ENCODE measurements at regions not wholly inside any gene's neighbourhood (a gene's known extent, or its start where the extent isn't known, plus 50 kb on each side); places are given as distances from the start of the nearest gene placed in this dataset.

GRCh38 chr19:30739394-30739793 lies 367.2 kb downstream of the ZNF536 start:
- DNase-seq (ENCODE audit: low read depth): no peak

GRCh38 chr19:30738047-30738446 lies 365.9 kb downstream of the ZNF536 start:
- no peak for DNase-seq (ENCODE audit: low read depth)

GRCh38 chr19:30734669-30735068 lies 362.5 kb downstream of the ZNF536 start:
- DNase-seq (ENCODE audit: low read depth): no peak

DNA sequence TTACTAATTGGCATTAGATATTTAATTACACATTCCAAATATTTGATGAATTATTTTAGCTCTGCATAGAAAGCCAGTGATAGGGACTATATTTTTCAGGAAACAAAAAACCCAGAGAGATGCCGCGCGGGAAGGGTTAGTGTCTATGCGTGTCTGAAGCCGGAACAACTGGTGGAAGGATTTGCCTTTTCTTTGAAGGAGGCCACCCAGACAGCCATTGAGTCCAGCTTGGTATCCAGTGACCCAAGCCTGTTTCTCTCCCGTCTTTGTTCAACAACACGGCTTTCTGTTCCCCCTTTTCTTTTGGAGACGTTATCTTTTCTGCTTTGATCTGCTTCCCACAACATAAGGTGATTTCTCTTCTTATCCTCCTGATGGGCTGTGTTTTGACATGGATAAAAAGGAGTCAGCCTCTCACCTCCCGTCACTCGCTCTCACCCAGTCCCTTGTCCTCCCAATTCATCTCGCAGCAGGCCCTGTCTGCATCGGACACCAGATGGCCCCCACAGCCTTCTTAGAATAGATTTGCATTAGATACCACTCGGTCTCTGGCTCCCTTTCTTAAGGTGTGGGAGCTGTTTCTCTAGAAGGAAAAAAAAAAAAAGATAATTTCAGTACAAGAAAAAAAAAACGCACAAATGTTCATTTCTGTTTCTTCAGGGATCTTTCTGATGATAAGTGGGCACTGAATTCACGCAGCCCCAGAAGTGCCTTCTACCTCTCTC lies 361.8 kb downstream of the ZNF536 start:
- no peak for DNase-seq (ENCODE audit: low read depth)

- DNase-seq (ENCODE audit: low read depth): no peak
Measured at GRCh38 chr19:30731591-30731990, 359.4 kb downstream of the ZNF536 start.

- DNase-seq (ENCODE audit: low read depth): no peak
Measured at GRCh38 chr19:30729451-30729850, 357.3 kb downstream of the ZNF536 start.

- DNase-seq (ENCODE audit: low read depth): no peak
Measured at GRCh38 chr19:30722761-30723160, 350.6 kb downstream of the ZNF536 start.

DNA sequence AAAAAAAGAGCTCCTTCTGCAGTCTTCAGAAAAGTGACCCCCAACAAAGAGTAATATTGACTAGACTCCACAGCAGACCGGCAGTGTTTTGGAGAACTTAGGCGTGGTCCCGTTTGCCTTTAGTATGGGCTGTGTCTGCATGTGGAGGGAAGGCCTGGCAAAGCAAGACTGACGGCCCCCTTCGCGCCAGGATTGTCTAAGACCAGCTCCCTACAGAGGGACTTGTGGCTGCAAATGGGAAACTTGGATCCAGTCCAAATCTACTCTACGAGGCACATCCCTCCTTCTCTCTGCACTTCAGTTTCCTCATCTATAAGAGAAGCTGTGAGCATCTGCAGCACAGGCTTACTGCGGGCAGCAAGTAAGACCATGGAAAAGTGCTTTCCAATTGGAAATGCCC lies 350.0 kb downstream of the ZNF536 start:
- no peak for DNase-seq (ENCODE audit: low read depth)

DNA sequence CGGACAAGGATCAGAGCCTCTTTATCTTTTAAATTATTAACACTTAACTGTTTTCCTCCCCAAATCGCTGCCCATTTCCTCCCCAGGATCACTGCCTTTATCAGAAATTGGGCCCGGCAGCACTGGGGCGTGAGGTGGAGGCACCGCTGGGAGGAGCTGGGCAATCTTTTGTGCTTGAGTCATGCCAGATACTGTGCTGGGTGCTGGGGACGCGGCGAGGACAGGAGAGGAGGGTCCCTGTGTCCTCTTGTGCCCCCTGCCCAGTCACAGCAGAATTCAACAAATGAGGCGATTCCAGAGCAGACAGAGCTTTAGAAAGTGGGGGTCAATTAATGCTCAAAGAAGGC lies 347.8 kb downstream of the ZNF536 start:
- DNase-seq (ENCODE audit: low read depth): no peak

DNA sequence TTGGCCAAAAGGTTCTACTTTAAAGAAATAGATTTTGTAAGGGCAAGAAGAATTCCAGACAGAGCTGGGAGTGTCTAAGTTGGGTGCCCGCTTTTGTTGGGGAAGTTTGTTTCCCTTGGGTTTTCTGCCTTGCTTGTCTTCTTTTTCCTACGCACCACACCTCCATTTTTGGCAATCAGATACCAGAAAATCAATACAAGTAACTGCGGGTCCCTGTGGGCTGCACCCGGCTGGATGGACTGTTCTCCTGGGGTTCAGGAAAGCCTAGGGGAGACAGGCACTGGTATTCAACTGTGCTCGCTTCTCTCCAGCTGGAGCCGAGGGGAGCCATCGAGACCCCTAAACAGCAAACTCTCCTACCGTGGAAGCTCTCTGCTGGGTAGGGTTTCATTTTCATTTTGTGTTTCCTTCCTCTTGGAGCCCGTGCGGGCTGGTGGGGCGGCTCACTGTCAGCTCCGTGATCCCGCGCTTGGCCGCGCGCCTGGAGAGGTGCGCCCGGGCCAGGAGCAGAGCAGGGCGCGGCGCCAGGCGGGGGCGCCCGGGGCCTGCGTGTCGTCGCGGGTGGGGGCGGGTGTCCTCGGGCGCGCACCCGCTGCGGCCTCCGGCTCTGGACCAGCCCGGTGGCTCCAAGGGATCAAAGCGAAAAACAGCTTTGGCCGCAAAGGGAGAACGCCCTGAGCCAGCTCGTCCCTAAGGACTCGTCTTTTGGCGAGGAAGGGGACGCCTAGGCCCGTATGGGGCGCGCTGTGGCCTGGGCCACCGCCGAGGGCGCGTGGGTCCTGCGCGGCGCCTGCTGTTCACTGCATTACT lies 347.2 kb downstream of the ZNF536 start:
- no peak for DNase-seq (ENCODE audit: low read depth)

GRCh38 chr19:30718707-30719106 lies 346.5 kb downstream of the ZNF536 start:
- DNase-seq (ENCODE audit: low read depth): no peak

- no peak for DNase-seq (ENCODE audit: low read depth)
Measured at GRCh38 chr19:30718014-30718413, 345.8 kb downstream of the ZNF536 start.

GRCh38 chr19:30717381-30717780 lies 345.2 kb downstream of the ZNF536 start:
- DNase-seq (ENCODE audit: low read depth): no peak

- DNase-seq (ENCODE audit: low read depth): no peak
Measured at GRCh38 chr19:30712431-30713337, 340.5 kb downstream of the ZNF536 start.

DNA sequence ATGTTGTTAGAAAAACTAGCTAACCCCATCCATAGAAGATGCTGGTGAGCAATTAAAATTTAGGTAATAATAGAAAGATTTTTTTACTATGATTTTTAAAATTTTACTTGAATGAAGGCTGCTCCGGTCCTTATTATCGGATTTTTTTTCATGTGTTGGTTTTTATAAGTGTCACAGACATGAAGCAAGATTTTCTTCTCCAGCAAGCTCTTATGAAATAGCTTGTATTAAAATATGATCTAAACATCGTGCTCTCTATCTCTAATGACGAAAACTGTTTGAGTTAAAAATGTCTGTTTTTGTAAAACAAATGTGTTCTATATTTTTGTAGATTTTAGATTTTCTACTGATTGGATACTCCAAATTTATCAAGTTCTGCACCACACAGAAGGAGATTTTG lies 339.6 kb downstream of the ZNF536 start:
- DNase-seq (ENCODE audit: low read depth): no peak

DNA sequence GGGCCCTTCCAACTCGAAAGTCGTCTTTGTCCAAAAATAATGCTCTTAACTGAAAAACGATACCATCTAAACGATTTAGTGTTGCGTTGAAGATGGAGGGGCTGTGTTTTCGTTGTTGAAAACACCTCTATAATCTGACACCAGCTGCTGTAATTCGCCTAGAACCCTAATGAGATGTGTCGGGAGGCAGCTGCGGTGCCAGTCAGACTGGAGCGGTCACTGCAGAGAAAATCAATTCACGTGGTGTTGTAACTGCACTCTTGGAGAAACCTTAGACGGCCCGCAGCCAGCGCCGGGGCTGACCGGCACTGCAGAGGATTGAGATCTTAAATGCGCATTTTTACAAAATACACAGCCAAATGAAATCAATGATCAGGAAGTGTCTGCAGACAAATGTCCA lies 339.1 kb downstream of the ZNF536 start:
- DNase-seq (ENCODE audit: low read depth): no peak

DNA sequence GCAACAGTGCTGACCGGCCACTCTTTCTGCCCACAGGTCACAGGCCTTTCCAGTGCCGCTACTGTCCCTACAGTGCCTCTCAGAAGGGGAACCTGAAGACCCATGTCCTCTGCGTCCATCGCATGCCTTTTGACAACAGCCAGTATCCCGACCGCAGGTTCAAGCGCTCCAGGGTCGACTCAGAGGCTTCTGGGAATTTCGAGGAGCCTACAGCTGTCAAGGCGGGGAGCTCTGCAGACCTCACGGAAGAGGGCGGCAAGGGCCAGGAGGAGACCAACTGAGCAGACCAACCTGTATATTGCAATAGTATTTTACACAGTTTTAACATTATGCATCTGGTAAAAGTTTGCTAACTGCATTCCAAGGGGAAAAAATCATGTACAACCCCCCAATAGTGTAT lies 338.5 kb downstream of the ZNF536 start:
- DNase-seq (ENCODE audit: low read depth): no peak

DNA sequence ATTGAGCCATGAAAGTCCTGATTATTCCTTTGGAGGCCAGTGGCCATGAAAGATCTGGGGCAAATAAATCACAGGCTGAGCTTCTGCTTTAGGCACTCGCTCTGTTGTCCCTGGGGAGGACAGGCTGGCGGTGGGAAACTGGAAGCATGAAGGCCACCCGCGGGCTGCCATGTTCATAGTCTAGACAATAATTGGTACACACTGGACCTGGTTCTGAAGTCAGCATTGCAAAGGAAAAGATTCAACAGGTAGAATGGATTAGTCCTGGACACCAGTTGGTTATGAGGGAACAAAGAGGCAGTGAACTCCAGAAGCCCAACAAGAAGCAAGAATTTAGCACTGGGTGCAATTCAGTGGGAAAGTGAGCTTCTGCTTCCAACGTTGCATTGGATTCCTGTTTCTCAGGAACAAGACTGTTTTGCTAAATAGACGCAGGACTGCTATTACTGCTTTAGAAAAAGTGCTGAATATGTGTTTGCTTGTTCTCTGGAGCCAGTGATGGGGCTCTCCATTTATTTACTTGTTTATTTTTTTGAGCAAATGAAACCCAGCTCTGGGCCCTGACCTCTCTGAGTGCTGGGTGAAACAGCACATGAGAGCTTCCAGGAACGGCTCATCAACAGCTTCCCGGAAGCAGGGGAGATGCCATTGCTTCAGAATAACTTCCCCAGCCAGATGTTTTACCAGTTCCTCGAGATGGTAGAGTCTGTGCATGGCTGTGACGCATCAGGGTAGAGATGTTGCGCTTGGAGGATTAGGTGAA lies 336.4 kb downstream of the ZNF536 start:
- DNase-seq (ENCODE audit: low read depth): no peak

DNA sequence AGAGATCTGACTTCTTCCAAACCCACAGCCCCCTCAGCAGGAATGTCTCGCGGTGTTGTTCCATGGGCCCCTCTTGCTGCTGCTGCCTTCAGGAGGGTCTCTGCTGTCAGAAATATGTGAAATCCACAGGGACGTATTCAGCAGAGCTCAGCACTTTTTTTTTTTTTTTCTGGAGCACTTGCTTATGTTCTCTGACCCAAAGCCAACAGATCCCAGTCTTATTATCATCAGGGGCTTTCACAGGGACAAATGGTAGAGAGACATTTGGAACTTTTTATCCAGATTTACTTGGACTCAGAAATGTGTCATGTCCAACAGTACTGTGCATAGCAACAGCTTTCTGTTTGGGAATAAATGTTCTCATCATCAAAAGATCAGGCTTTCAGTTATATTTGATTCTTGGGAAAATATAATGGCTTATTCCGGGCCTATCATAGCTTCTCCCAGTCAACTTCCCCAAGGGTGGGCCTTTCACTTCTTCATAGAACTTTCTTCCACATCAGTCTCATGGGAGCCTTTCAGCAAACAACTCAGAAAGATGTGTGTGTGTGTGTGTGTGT lies 332.7 kb downstream of the ZNF536 start:
- DNase-seq (ENCODE audit: low read depth): no peak

DNA sequence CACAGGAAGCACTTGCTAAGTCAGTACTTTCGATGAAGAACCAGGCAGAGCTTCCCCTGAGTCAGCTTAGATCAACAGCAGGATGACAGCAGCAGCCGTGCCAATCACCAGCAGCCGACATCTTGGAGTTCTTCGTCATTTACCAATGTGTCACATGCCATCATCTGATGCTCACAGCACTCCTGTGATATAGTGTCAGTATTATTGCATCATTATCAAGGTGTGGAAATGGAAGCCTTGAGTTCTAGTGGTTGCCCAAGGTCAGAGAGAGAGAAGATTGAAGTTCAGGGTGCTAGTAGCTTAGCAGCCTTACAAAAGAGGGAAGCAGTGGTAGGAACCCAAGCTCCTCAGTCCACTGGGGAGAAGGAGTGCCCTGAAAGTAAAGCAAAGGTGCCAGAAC lies 331.5 kb downstream of the ZNF536 start:
- DNase-seq (ENCODE audit: low read depth): no peak

GRCh38 chr19:30701178-30701577 lies 329.0 kb downstream of the ZNF536 start:
- no peak for DNase-seq (ENCODE audit: low read depth)

- no peak for DNase-seq (ENCODE audit: low read depth)
Measured at GRCh38 chr19:30699871-30700280, 327.7 kb downstream of the ZNF536 start.

All from stimulated activated CD8-positive, alpha-beta memory T cell treated with anti-CD3 and anti-CD28 coated beads, Interleukin-15, amount 100 ng/mL, for 24 hours (primary cell).